SHP77 (cell line): ENCODE measurements at regions not wholly inside any gene's neighbourhood (a gene's known extent, or its start where the extent isn't known, plus 50 kb on each side); places are given as distances from the start of the nearest gene placed in this dataset.
"Not testable (repeated sequence)": the region's sequence is repeated elsewhere in the genome, so short reads cannot be mapped to it uniquely, and the experiment has no call there.

Source experiments
- DNase-seq, 2 experiments: peaks; one replicate each; lab custom pipeline; 2025; lab: John Stamatoyannopoulos, UW

GRCh38 chr12:47410383-47410782 is 295.4 kb downstream of the RPAP3 start:
- no peak for DNase-seq

GRCh38 chr12:47409310-47409987 is 296.4 kb downstream of the RPAP3 start:
- DNase-seq: no peak

GRCh38 chr12:47408171-47408871 is 297.5 kb downstream of the RPAP3 start:
- peak in 1 of 2 experiments; percentile 28 for DNase-seq

- no peak for DNase-seq
Observed at GRCh38 chr12:47407463-47408129, 298.2 kb downstream of the RPAP3 start.

GRCh38 chr12:47403681-47404080 is 302.1 kb downstream of the RPAP3 start:
- no peak for DNase-seq

- not testable (repeated sequence) for DNase-seq
Observed at GRCh38 chr12:47401196-47401595, 304.6 kb downstream of the RPAP3 start.

- DNase-seq: no peak
Observed at GRCh38 chr12:47400266-47400665, 305.6 kb downstream of the RPAP3 start.

- DNase-seq: peak; percentile 34 to 44
Observed at GRCh38 chr12:47397664-47398281, 308.1 kb downstream of the RPAP3 start.

GRCh38 chr12:47396902-47397663 is 308.7 kb downstream of the RPAP3 start:
- DNase-seq: no peak

- no peak for DNase-seq
Observed at GRCh38 chr12:47394070-47394469, 311.8 kb downstream of the RPAP3 start.

GRCh38 chr12:47393403-47393790 is 312.4 kb downstream of the RPAP3 start:
- no peak for DNase-seq

GRCh38 chr12:47391566-47391965 is 311.8 kb upstream of the AMIGO2 start:
- DNase-seq: no peak

- no peak for DNase-seq
Observed at GRCh38 chr12:47388712-47389111, 309.0 kb upstream of the AMIGO2 start.

GRCh38 chr12:47387994-47388393 is 308.2 kb upstream of the AMIGO2 start:
- DNase-seq: no peak

- no peak for DNase-seq
Observed at GRCh38 chr12:47385653-47386052, 305.9 kb upstream of the AMIGO2 start.

GRCh38 chr12:47383942-47384341 is 304.2 kb upstream of the AMIGO2 start:
- DNase-seq: no peak

GRCh38 chr12:47382305-47382704 is 302.5 kb upstream of the AMIGO2 start:
- DNase-seq: no peak

GRCh38 chr12:47378907-47379306 is 299.1 kb upstream of the AMIGO2 start:
- DNase-seq: no peak

GRCh38 chr12:47378222-47378582 is 298.4 kb upstream of the AMIGO2 start:
- DNase-seq: no peak

- peak; percentile 77 to 87 for DNase-seq
Observed at GRCh38 chr12:47377414-47378221, 297.9 kb upstream of the AMIGO2 start.

GRCh38 chr12:47376927-47377326 is 297.2 kb upstream of the AMIGO2 start:
- DNase-seq: no peak
